H9 (cell line): ENCODE measurements at regions not wholly inside any gene's neighbourhood (a gene's known extent, or its start where the extent isn't known, plus 50 kb on each side); places are given as distances from the start of the nearest gene placed in this dataset.

Experiments
- DNase-seq: peaks from one replicate; pipeline ENCODE4 v3.0.0-alpha.2; 2017
- H2AFZ ChIP-seq: one replicate; pipeline ENCODE4 v1.6.1; 2013; ENCODE audit warnings: mild to moderate bottlenecking, low read length, control low read depth, moderate library complexity
- H2AK5ac ChIP-seq: 2 replicates; pipeline ENCODE4 v1.6.1; 2013; ENCODE audit warnings: low read length, control low read depth, mixed read lengths; ENCODE audit not compliant: insufficient read length
- H2BK120ac ChIP-seq: one replicate; pipeline ENCODE4 v1.6.1; 2013; ENCODE audit warnings: low read depth, mild to moderate bottlenecking, low read length, control low read depth, inconsistent platforms; ENCODE audit not compliant: poor library complexity, severe bottlenecking
- H2BK12ac ChIP-seq: 2 replicates; pipeline ENCODE4 v1.6.1; 2013; ENCODE audit warnings: low read length, control low read depth, mixed read lengths, low read depth; ENCODE audit not compliant: insufficient read length
- H2BK15ac ChIP-seq: 2 replicates; pipeline ENCODE4 v1.6.1; 2013; ENCODE audit warnings: low read depth, low read length, control low read depth
- H2BK20ac ChIP-seq: one replicate; pipeline ENCODE4 v1.6.1; 2013; ENCODE audit warnings: low read depth, mild to moderate bottlenecking, low read length, control low read depth, inconsistent platforms; ENCODE audit not compliant: poor library complexity, severe bottlenecking
- H2BK5ac ChIP-seq: 2 replicates; pipeline ENCODE4 v1.6.1; 2013; ENCODE audit warnings: low read length, control low read depth, mixed read lengths; ENCODE audit not compliant: insufficient read length
- H3K14ac ChIP-seq: 2 replicates; pipeline ENCODE4 v1.6.1; 2013; ENCODE audit warnings: low read length, control low read depth; ENCODE audit not compliant: insufficient read depth
- H3K18ac ChIP-seq: 2 replicates; pipeline ENCODE4 v1.6.1; 2013; ENCODE audit warnings: low read depth, mild to moderate bottlenecking, mixed read lengths, low read length, control low read depth; ENCODE audit not compliant: insufficient read length
- H3K23ac ChIP-seq: 2 replicates; pipeline ENCODE4 v1.6.1; 2013; ENCODE audit warnings: low read length, control low read depth, mixed read lengths, low read depth; ENCODE audit not compliant: insufficient read length
- H3K23me2 ChIP-seq: 2 replicates; pipeline ENCODE4 v1.6.1; 2013; ENCODE audit warnings: low read depth, mild to moderate bottlenecking, mixed read lengths, low read length, control low read depth; ENCODE audit not compliant: insufficient read length, poor library complexity, severe bottlenecking
- H3K27ac ChIP-seq: 2 replicates; pipeline ENCODE4 v1.5.1; 2013; ENCODE audit warnings: low read length, control low read depth, mixed read lengths, low read depth; ENCODE audit not compliant: insufficient read length
- H3K27me3 ChIP-seq: 2 replicates; pipeline ENCODE4 v1.6.1; 2013; ENCODE audit warnings: low read length, control low read depth, inconsistent platforms; ENCODE audit not compliant: insufficient read depth
- H3K4ac ChIP-seq: 2 replicates; pipeline ENCODE4 v1.6.1; 2013; ENCODE audit warnings: low read depth, mild to moderate bottlenecking, control low read depth, inconsistent platforms, low read length, moderate library complexity
- H3K4me1 ChIP-seq: 2 replicates; pipeline ENCODE4 v1.6.1; 2013; ENCODE audit warnings: low read length, control low read depth, inconsistent platforms; ENCODE audit not compliant: insufficient read depth
- H3K4me2 ChIP-seq: 2 replicates; pipeline ENCODE4 v1.6.1; 2013; ENCODE audit warnings: low read length, control low read depth, mixed read lengths; ENCODE audit not compliant: insufficient read length, insufficient read depth
- H3K56ac ChIP-seq: 2 replicates; pipeline ENCODE4 v1.6.1; 2013; ENCODE audit warnings: low read depth, mild to moderate bottlenecking, mixed read lengths, low read length, control low read depth; ENCODE audit not compliant: insufficient read length
- H3K79me1 ChIP-seq: 2 replicates; pipeline ENCODE4 v1.6.1; 2013; ENCODE audit warnings: low read depth, mild to moderate bottlenecking, moderate library complexity, low read length, control low read depth, inconsistent platforms; ENCODE audit not compliant: insufficient read depth, poor library complexity, severe bottlenecking
- H3K79me2 ChIP-seq: 2 replicates; pipeline ENCODE4 v1.6.1; 2013; ENCODE audit warnings: low read length, control low read depth, inconsistent platforms; ENCODE audit not compliant: insufficient read depth
- H3K9ac ChIP-seq: 2 replicates; pipeline ENCODE4 v1.6.1; 2013; ENCODE audit warnings: low read length, control low read depth, mixed read lengths; ENCODE audit not compliant: insufficient read length; ENCODE audit errors: extremely low read depth
- H3K9me3 ChIP-seq: one replicate; pipeline ENCODE4 v1.6.1; 2013; ENCODE audit warnings: low read depth, low read length, inconsistent platforms; ENCODE audit not compliant: control insufficient read depth
- H3T11ph ChIP-seq: one replicate; pipeline ENCODE4 v1.6.1; 2013; ENCODE audit warnings: mild to moderate bottlenecking, low read length, control low read depth, inconsistent platforms
- H4K20me1 ChIP-seq: one replicate; pipeline ENCODE4 v1.6.1; 2013; ENCODE audit not compliant: control insufficient read depth, insufficient read length, insufficient read depth
- H4K5ac ChIP-seq: 2 replicates; pipeline ENCODE4 v1.6.1; 2013; ENCODE audit warnings: low read depth, mild to moderate bottlenecking, mixed read lengths, low read length, control low read depth; ENCODE audit not compliant: insufficient read length
- H4K8ac ChIP-seq: replicated peaks from 2 replicates; pipeline ENCODE4 v1.6.1; 2013; ENCODE audit warnings: low read length, control low read depth, mixed read lengths, low read depth; ENCODE audit not compliant: insufficient read length
- H4K91ac ChIP-seq: 2 replicates; pipeline ENCODE4 v1.6.1; 2013; ENCODE audit warnings: low read depth, mild to moderate bottlenecking, moderate library complexity, mixed read lengths, low read length, control low read depth; ENCODE audit not compliant: insufficient read length
- H3K27ac Mint-ChIP-seq, 3 experiments: 2 replicates in 2 of 3; 3 replicates in 1 of 3; pipeline ENCODE4 v1.8.0; 2020 to 2021; ENCODE audit warnings: mixed read lengths in 3 of 3, mild to moderate bottlenecking in 1 of 3, moderate library complexity in 1 of 3
- H3K27me3 Mint-ChIP-seq: 2 replicates; pipeline ENCODE4 v1.8.0; 2021; ENCODE audit warnings: low read depth, mild to moderate bottlenecking, moderate library complexity, mixed read lengths
- H3K36me3 Mint-ChIP-seq, 3 experiments: 2 replicates in 2 of 3; 3 replicates in 1 of 3; pipeline ENCODE4 v1.8.0; 2020 to 2021; ENCODE audit warnings: low read depth in 3 of 3, mixed read lengths in 3 of 3; ENCODE audit not compliant: insufficient read depth in 1 of 3
- H3K4me1 Mint-ChIP-seq, 2 experiments: 2 replicates each; pipeline ENCODE4 v1.8.0; 2020; ENCODE audit warnings: mixed read lengths in 2 of 2
- H3K4me3 Mint-ChIP-seq, 2 experiments: 2 replicates in 1 of 2; 3 replicates in 1 of 2; pipeline ENCODE4 v1.8.0; 2020 to 2021; ENCODE audit warnings: mild to moderate bottlenecking in 2 of 2, mixed read lengths in 2 of 2, moderate library complexity in 1 of 2
- H3K9me3 Mint-ChIP-seq, 2 experiments: 2 replicates in 1 of 2; 3 replicates in 1 of 2; pipeline ENCODE4 v1.8.0; 2020; ENCODE audit warnings: mild to moderate bottlenecking in 2 of 2, mixed read lengths in 2 of 2, moderate library complexity in 1 of 2
- CTCF ChIP-seq: fragments of 200-600 bp; sonication (generic); conservative IDR thresholded peaks from 3 replicates; pipeline ENCODE4 v1.8.0; 2021; ENCODE audit warnings: antibody characterized with exemption, mild to moderate bottlenecking
- WGBS: extraction: QIAGEN DNeasy Blood & Tissue Kit; methylation state at CpG from one replicate; pipeline ENCODE4 v1.1.7; 2013; ENCODE audit warnings: missing lambda C conversion rate, low lambda C conversion rate, mixed read lengths; ENCODE audit not compliant: insufficient read length; ENCODE audit errors: extremely low coverage; 5-methylcytosine and 5-hydroxymethylcytosine counted together

- Histone ChIP-seq H2BK20ac (no peak overlapping the region), H2AFZ (no peak overlapping the region), H3K23me2 (no peaks in the 10 kb centered on the region), H3K9me3 (no peaks in the 10 kb centered on the region), H3K23ac (no peak overlapping the region), H2BK5ac (no peak overlapping the region), H3K9ac (no peak overlapping the region), H4K20me1 (no peaks in the 10 kb centered on the region), H3K27ac (no peak overlapping the region), H3K14ac (no peak overlapping the region), H2BK120ac (no peak overlapping the region), H3K4me2 (no peak overlapping the region), H3K79me2 (no peaks in the 10 kb centered on the region), H4K5ac (no peak overlapping the region), H3T11ph (no peak overlapping the region), H4K91ac (no peak overlapping the region), H2AK5ac (no peak overlapping the region), H2BK15ac (no peak overlapping the region), H3K79me1 (no peaks in the 10 kb centered on the region), H3K4ac (no peak overlapping the region), H4K8ac (no peak overlapping the region), H3K4me1 (0 out of 2 replicates have a peak, but pooled peaks cover 3% of the 10 kb centered on the region), H3K18ac (no peak overlapping the region), H3K27me3 (no peaks in the 10 kb centered on the region), H2BK12ac (no peak overlapping the region), H3K56ac (no peak overlapping the region)
- Mint-ChIP-seq H3K4me3 (no peak overlapping the region), H3K27me3 (peaks cover 8% of the 10 kb centered on the region), H3K4me1 (peaks cover 8 to 9% of the 10 kb centered on the region in 2 experiments; a peak in 3 of 4 replicates), H3K9me3 (0 out of 5 replicates have a peak, but pooled peaks cover 0 to 4% of the 10 kb centered on the region in 2 experiments), H3K36me3 (no peaks in the 10 kb centered on the region; a peak in 1 of 7 replicates), H3K27ac (no peak overlapping the region)
- no peak for TF ChIP-seq CTCF
- WGBS: no CpG with 5 or more reads among the region's 6 CpGs
- DNase-seq: no peak
Measured at GRCh38 chr1:14535619-14536355, 62.7 kb upstream of the KAZN start.
